WTC11 (cell line): ENCODE measurements at regions not wholly inside any gene's neighbourhood (a gene's known extent, or its start where the extent isn't known, plus 50 kb on each side); places are given as distances from the start of the nearest gene placed in this dataset.

Source experiments
- ATAC-seq: fragments of 200-7000 bp; cut with Tn5 transposase; 2 replicates; pipeline ENCODE4 v1.10.0; 2021; ENCODE audit warnings: mild to moderate bottlenecking, moderate library complexity
- CTCF ChIA-PET: fragments of 300-600 bp; sonication (Branson Sonifier 250); formaldehyde crosslinking; loops from one replicate; lab custom pipeline; 2021; ENCODE audit warnings: antibody characterized with exemption; lab: Charles Lee
- POLR2A ChIA-PET: fragments of 350-600 bp; sonication (Branson Sonifier 250); formaldehyde crosslinking; loops from one replicate; lab custom pipeline; 2021; ENCODE audit warnings: antibody characterized with exemption; lab: Charles Lee
- DNase-seq: peaks from one replicate; pipeline ENCODE4 v3.0.0; 2021; ENCODE audit warnings: low spot score
- H3K27ac Mint-ChIP-seq: 2 replicates; pipeline ENCODE4 v1.8.0; 2021; ENCODE audit warnings: mixed read lengths
- H3K27me3 Mint-ChIP-seq: 2 replicates; pipeline ENCODE4 v1.8.0; 2021; ENCODE audit warnings: low read depth, mild to moderate bottlenecking, moderate library complexity, mixed read lengths
- H3K36me3 Mint-ChIP-seq: 2 replicates; pipeline ENCODE4 v1.8.0; 2021; ENCODE audit warnings: mixed read lengths
- H3K4me1 Mint-ChIP-seq: 2 replicates; pipeline ENCODE4 v1.8.0; 2022; ENCODE audit warnings: mixed read lengths
- H3K4me3 Mint-ChIP-seq: 2 replicates; pipeline ENCODE4 v1.8.0; 2021; ENCODE audit warnings: mild to moderate bottlenecking, moderate library complexity, mixed read lengths
- H3K9me3 Mint-ChIP-seq: 2 replicates; pipeline ENCODE4 v1.8.0; 2021; ENCODE audit warnings: mixed read lengths
- ATF2 ChIP-seq: sonication (generic); formaldehyde crosslinking; IDR thresholded peaks from 2 replicates; pipeline ENCODE4 v1.8.1; 2022; ENCODE audit warnings: low read depth, missing genetic modification reagents, borderline replicate concordance
- CBFB ChIP-seq: sonication (generic); formaldehyde crosslinking; IDR thresholded peaks from 2 replicates; pipeline ENCODE4 v1.8.1; 2022; ENCODE audit warnings: mild to moderate bottlenecking, low read depth, missing genetic modification reagents
- CTCF ChIP-seq: fragments of 200-600 bp; IDR thresholded peaks from 2 replicates; pipeline ENCODE4 v1.8.0; 2022; ENCODE audit warnings: antibody characterized with exemption
- E2F4 ChIP-seq: sonication (generic); formaldehyde crosslinking; IDR thresholded peaks from 2 replicates; pipeline ENCODE4 v1.8.1; 2022; ENCODE audit warnings: low read depth, mild to moderate bottlenecking, moderate library complexity, missing genetic modification reagents, borderline replicate concordance
- E2F5 ChIP-seq: sonication (generic); formaldehyde crosslinking; IDR thresholded peaks from 2 replicates; pipeline ENCODE4 v1.8.1; 2022; ENCODE audit warnings: mild to moderate bottlenecking, moderate library complexity, missing genetic modification reagents
- FOXP1 ChIP-seq: sonication (generic); formaldehyde crosslinking; IDR thresholded peaks from 2 replicates; pipeline ENCODE4 v1.8.0; 2022; ENCODE audit warnings: missing genetic modification reagents, mild to moderate bottlenecking, moderate library complexity, borderline replicate concordance
- KAT7 ChIP-seq: sonication (generic); formaldehyde crosslinking; IDR thresholded peaks from 2 replicates; pipeline ENCODE4 v1.8.1; 2023; ENCODE audit warnings: missing genetic modification reagents, mild to moderate bottlenecking, borderline replicate concordance
- MLX ChIP-seq: sonication (generic); formaldehyde crosslinking; IDR thresholded peaks from 2 replicates; pipeline ENCODE4 v1.8.1; 2023; ENCODE audit warnings: mild to moderate bottlenecking, missing genetic modification reagents, moderate library complexity
- MYBL2 ChIP-seq: sonication (generic); formaldehyde crosslinking; IDR thresholded peaks from 2 replicates; pipeline ENCODE4 v1.8.1; 2023; ENCODE audit warnings: mild to moderate bottlenecking, moderate library complexity, missing genetic modification reagents
- PRDM15 ChIP-seq: sonication (generic); formaldehyde crosslinking; IDR thresholded peaks from 2 replicates; pipeline ENCODE4 v1.8.0; 2022; ENCODE audit warnings: missing genetic modification reagents
- PRRX2 ChIP-seq: fragments of 250-450 bp; sonication (Bioruptor Pico); IDR thresholded peaks from 2 replicates; pipeline ENCODE4 v1.8.0; 2021; ENCODE audit warnings: mild to moderate bottlenecking
- RELA ChIP-seq: sonication (generic); formaldehyde crosslinking; IDR thresholded peaks from 2 replicates; pipeline ENCODE4 v1.8.1; 2022; ENCODE audit warnings: missing genetic modification reagents, mild to moderate bottlenecking, borderline replicate concordance
- SOX15 ChIP-seq: fragments of 250-450 bp; sonication (Bioruptor Pico); IDR thresholded peaks from 2 replicates; pipeline ENCODE4 v1.9.0; 2021; ENCODE audit warnings: mild to moderate bottlenecking
- TEAD1 ChIP-seq: sonication (generic); formaldehyde crosslinking; IDR thresholded peaks from 2 replicates; pipeline ENCODE4 v1.8.0; 2022; ENCODE audit warnings: mild to moderate bottlenecking, missing genetic modification reagents
- USF2 ChIP-seq: sonication (generic); formaldehyde crosslinking; IDR thresholded peaks from 2 replicates; pipeline ENCODE4 v1.8.1; 2023; ENCODE audit warnings: mild to moderate bottlenecking, missing genetic modification reagents, moderate library complexity
- ZBTB43 ChIP-seq: sonication (generic); formaldehyde crosslinking; IDR thresholded peaks from 2 replicates; pipeline ENCODE4 v1.8.1; 2023; ENCODE audit warnings: mild to moderate bottlenecking, missing genetic modification reagents
- ZNF396 ChIP-seq: fragments of 250-450 bp; sonication (Bioruptor Pico); IDR thresholded peaks from 2 replicates; pipeline ENCODE4 v1.8.0; 2021; ENCODE audit warnings: mild to moderate bottlenecking, moderate library complexity, borderline replicate concordance
- ZNF425 ChIP-seq: fragments of 250-450 bp; sonication (Bioruptor Pico); conservative IDR thresholded peaks from 2 replicates; pipeline ENCODE4 v1.9.0; 2021; ENCODE audit warnings: mild to moderate bottlenecking
- ZSCAN18 ChIP-seq: fragments of 250-450 bp; sonication (Bioruptor Pico); IDR thresholded peaks from 2 replicates; pipeline ENCODE4 v2.1.2; 2022; ENCODE audit warnings: mild to moderate bottlenecking, moderate library complexity

- TF ChIP-seq ZNF396: no peak
These were observed 65.2 kb downstream of the PRL start (continued) for GRCh38 chr6:22231616-22232015.

- ChIA-PET POLR2A (no interaction called here), CTCF (no interaction called here)
- no peak overlapping the region for H3K4me3 Mint-ChIP-seq
- no peak for ATAC-seq
- DNase-seq: no peak
- H3K9me3 Mint-ChIP-seq: peaks cover 32% of the 10 kb centered on the region
- TF ChIP-seq FOXP1 (CRISPR knock-in tag) (no peak), E2F5 (CRISPR knock-in tag) (no peak), ZNF425 (CRISPR knock-in tag) (no peak), RELA (CRISPR knock-in tag) (no peak), KAT7 (CRISPR knock-in tag) (no peak), USF2 (CRISPR knock-in tag) (no peak), ATF2 (CRISPR knock-in tag) (no peak), ZBTB43 (CRISPR knock-in tag) (no peak), MLX (CRISPR knock-in tag) (no peak), SOX15 (CRISPR knock-in tag) (no peak), PRDM15 (CRISPR knock-in tag) (no peak), TEAD1 (CRISPR knock-in tag) (no peak), E2F4 (CRISPR knock-in tag) (no peak), CBFB (CRISPR knock-in tag) (no peak), PRRX2 (CRISPR knock-in tag) (no peak), ZSCAN18 (CRISPR knock-in tag) (no peak), MYBL2 (CRISPR knock-in tag) (no peak), CTCF (no peak)
- H3K36me3 Mint-ChIP-seq: peaks cover 14% of the 10 kb centered on the region
- H3K27ac Mint-ChIP-seq: no peak overlapping the region
- H3K27me3 Mint-ChIP-seq: no peaks in the 10 kb centered on the region
- H3K4me1 Mint-ChIP-seq: peaks cover 5% of the 10 kb centered on the region
These were observed 60.0 kb downstream of the PRL start for GRCh38 chr6:22236626-22237414.
